Esophagus muscularis mucosa (tissue), 4 donors: ENCODE measurements at regions not wholly inside any gene's neighbourhood (a gene's known extent, or its start where the extent isn't known, plus 50 kb on each side); places are given as distances from the start of the nearest gene placed in this dataset.

Experiments
- CTCF ChIP-seq, 3 experiments: fragments of 200-600 bp in 2 of 3; fragments of 450-650 bp in 1 of 3; sonication (generic) in 2 of 3; IDR thresholded peaks; one replicate each; pipeline ENCODE4 v1.5.1; 2017 to 2019; ENCODE audit warnings: antibody characterized with exemption in 3 of 3, mild to moderate bottlenecking in 2 of 3, moderate library complexity in 1 of 3
- EP300 ChIP-seq: sonication (generic); formaldehyde crosslinking; IDR thresholded peaks from one replicate; pipeline ENCODE4 v1.6.1; 2017; ENCODE audit warnings: antibody characterized with exemption
- POLR2A ChIP-seq: fragments of 450-650 bp; IDR thresholded peaks from one replicate; pipeline ENCODE4 v1.6.1; 2017; ENCODE audit warnings: antibody characterized with exemption, moderate library complexity, mild to moderate bottlenecking, low read depth
- POLR2AphosphoS5 ChIP-seq, 2 donors: sonication (generic); formaldehyde crosslinking; IDR thresholded peaks; one replicate each; pipeline ENCODE4 v1.6.1; 2017; ENCODE audit warnings: antibody characterized with exemption in 2 of 2

- no peak for TF ChIP-seq CTCF (IDR thresholded peaks at IDR 0.05)
- no peak for TF ChIP-seq POLR2A
- TF ChIP-seq EP300 = no peak
- TF ChIP-seq POLR2AphosphoS5 (IDR thresholded peaks at IDR 0.05) = no peak
Observed at GRCh38 chr3:70393881-70394612, 81.6 kb upstream of the MDFIC2 start.
